ENCODE measurements at regions not wholly inside any gene's neighbourhood (a gene's known extent, or its start where the extent isn't known, plus 50 kb on each side); places are given as distances from the start of the nearest gene placed in this dataset.

DNA sequence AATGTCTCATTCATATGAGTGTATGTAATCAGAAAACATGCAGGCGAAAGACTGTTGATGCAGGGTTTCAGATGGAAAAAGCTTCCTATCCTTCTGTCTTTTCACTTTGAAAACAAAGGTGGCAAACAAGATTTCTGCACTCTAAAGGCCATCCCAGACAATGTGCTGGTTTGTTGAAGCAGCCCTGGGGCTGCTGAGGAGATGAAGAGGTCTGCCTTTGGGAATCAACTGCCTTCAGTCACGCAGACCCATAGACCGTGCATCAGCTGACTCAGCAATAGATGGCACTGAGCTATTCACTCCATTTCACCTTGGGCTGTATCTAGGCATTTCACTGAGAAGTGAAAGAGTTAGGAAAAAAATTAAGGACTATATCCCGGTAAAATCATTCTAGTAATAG lies 60.5 kb upstream of the C5orf46 start:
- H3K27ac ChIP-seq (ENCODE audit: low read depth, low read length): no peak overlapping the region
- H3K4me1 ChIP-seq (ENCODE audit: control insufficient read depth, insufficient read depth, low read length): no peaks in the 10 kb centered on the region
- no peak overlapping the region for H3K4me3 ChIP-seq (ENCODE audit: low read depth, low read length)
- DNase-seq (ENCODE audit: low read depth in 4 of 6, low spot score in 6 of 6): peak in 1 of 6 donors; percentile 17
- H3K9me3 ChIP-seq (ENCODE audit: control insufficient read depth, insufficient read depth, low read length): no peaks in the 10 kb centered on the region
- WGBS (ENCODE audit: insufficient coverage): 86% methylated on average over 2 of the region's 4 CpGs
- H3K36me3 ChIP-seq (ENCODE audit: control insufficient read depth, insufficient read depth, low read length): no peaks in the 10 kb centered on the region
- no peaks in the 10 kb centered on the region for H3K27me3 ChIP-seq (ENCODE audit: control insufficient read depth, insufficient read depth, low read length)

GRCh38 chr5:147966326-147966725 lies 60.0 kb upstream of the C5orf46 start:
- H3K36me3 ChIP-seq (ENCODE audit: control insufficient read depth, insufficient read depth, low read length): no peaks in the 10 kb centered on the region
- DNase-seq (ENCODE audit: low read depth in 4 of 6, low spot score in 6 of 6): no peak
- no peaks in the 10 kb centered on the region for H3K9me3 ChIP-seq (ENCODE audit: control insufficient read depth, insufficient read depth, low read length)
- no peaks in the 10 kb centered on the region for H3K27me3 ChIP-seq (ENCODE audit: control insufficient read depth, insufficient read depth, low read length)
- no peak overlapping the region for H3K4me3 ChIP-seq (ENCODE audit: low read depth, low read length)
- no peak overlapping the region for H3K27ac ChIP-seq (ENCODE audit: low read depth, low read length)
- H3K4me1 ChIP-seq (ENCODE audit: control insufficient read depth, insufficient read depth, low read length): no peaks in the 10 kb centered on the region
- 100% methylated on average over 1 of the region's 2 CpGs for WGBS (ENCODE audit: insufficient coverage)

DNA sequence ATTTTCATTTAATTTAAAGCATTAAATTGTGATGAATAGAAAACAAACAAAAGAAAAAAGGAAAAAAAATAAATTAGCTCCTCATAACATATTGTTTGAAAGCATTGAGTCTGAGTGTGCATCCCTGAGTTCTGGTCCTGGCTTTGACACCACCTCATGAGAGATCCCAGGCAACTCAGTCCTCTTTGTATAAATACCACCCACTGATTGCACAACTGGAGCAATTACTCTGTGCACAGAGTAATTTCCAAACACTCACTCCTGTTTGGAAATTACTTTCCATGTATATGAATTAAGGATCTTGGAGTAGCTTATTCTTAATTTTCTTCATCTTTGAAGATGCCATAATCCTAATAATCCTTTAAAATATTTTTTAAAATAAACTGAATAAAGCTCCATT lies 59.4 kb upstream of the C5orf46 start:
- H3K4me1 ChIP-seq (ENCODE audit: control insufficient read depth, insufficient read depth, low read length): no peaks in the 10 kb centered on the region
- no peaks in the 10 kb centered on the region for H3K9me3 ChIP-seq (ENCODE audit: control insufficient read depth, insufficient read depth, low read length)
- no peaks in the 10 kb centered on the region for H3K27me3 ChIP-seq (ENCODE audit: control insufficient read depth, insufficient read depth, low read length)
- no peaks in the 10 kb centered on the region for H3K36me3 ChIP-seq (ENCODE audit: control insufficient read depth, insufficient read depth, low read length)
- no peak overlapping the region for H3K4me3 ChIP-seq (ENCODE audit: low read depth, low read length)
- H3K27ac ChIP-seq (ENCODE audit: low read depth, low read length): no peak overlapping the region
- no peak for DNase-seq (ENCODE audit: low read depth in 4 of 6, low spot score in 6 of 6)

DNA sequence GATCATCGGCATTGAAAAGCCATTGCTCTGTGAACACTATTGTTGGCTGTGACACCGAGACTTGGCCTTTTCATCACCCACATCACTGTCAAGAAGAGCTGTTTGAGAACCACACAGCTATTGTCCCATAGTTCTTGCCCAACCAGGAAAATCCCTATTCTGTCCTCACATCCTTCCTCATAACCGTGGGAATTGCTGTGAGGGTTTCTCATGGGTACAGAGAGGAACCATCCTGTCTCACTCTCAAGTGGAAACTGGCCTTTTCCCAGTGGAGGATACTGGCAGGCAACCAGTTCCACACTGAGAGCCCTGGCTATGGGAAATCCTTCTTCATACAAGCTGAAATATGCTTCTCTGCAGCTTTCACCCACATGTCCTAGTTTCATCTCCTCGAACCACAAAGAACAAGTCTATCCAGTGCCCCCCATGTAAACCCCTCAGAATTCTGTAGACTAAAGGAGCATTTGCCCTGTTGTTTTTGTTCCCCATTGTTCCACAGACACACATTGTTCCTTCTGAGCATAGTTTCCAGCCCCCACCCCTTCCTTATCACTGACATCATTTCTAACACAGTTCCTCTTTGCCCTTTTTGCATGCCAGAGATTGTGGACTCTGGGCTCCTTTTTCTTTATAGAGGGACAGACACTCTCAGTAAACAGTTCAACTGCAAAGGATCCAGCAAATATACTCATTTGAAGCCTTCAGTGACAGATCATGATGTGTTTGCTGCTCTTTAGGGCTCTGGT lies 57.8 kb upstream of the C5orf46 start:
- H3K4me1 ChIP-seq (ENCODE audit: control insufficient read depth, insufficient read depth, low read length): no peaks in the 10 kb centered on the region
- WGBS (ENCODE audit: insufficient coverage): 46% methylated on average over 4 of the region's 4 CpGs
- no peak overlapping the region for H3K27ac ChIP-seq (ENCODE audit: low read depth, low read length)
- no peaks in the 10 kb centered on the region for H3K27me3 ChIP-seq (ENCODE audit: control insufficient read depth, insufficient read depth, low read length)
- H3K9me3 ChIP-seq (ENCODE audit: control insufficient read depth, insufficient read depth, low read length): no peaks in the 10 kb centered on the region
- H3K36me3 ChIP-seq (ENCODE audit: control insufficient read depth, insufficient read depth, low read length): no peaks in the 10 kb centered on the region
- DNase-seq (ENCODE audit: low read depth in 4 of 6, low spot score in 6 of 6): no peak
- no peak overlapping the region for H3K4me3 ChIP-seq (ENCODE audit: low read depth, low read length)

- H3K27me3 ChIP-seq (ENCODE audit: control insufficient read depth, insufficient read depth, low read length): no peaks in the 10 kb centered on the region
- H3K4me1 ChIP-seq (ENCODE audit: control insufficient read depth, insufficient read depth, low read length): no peaks in the 10 kb centered on the region
- no peak overlapping the region for H3K4me3 ChIP-seq (ENCODE audit: low read depth, low read length)
- 100% methylated on average over 1 of the region's 2 CpGs for WGBS (ENCODE audit: insufficient coverage)
- H3K9me3 ChIP-seq (ENCODE audit: control insufficient read depth, insufficient read depth, low read length): no peaks in the 10 kb centered on the region
- no peak overlapping the region for H3K27ac ChIP-seq (ENCODE audit: low read depth, low read length)
- no peak for DNase-seq (ENCODE audit: low read depth in 4 of 6, low spot score in 6 of 6)
- no peaks in the 10 kb centered on the region for H3K36me3 ChIP-seq (ENCODE audit: control insufficient read depth, insufficient read depth, low read length)
Observed at GRCh38 chr5:147963436-147963835, 57.1 kb upstream of the C5orf46 start.

DNA sequence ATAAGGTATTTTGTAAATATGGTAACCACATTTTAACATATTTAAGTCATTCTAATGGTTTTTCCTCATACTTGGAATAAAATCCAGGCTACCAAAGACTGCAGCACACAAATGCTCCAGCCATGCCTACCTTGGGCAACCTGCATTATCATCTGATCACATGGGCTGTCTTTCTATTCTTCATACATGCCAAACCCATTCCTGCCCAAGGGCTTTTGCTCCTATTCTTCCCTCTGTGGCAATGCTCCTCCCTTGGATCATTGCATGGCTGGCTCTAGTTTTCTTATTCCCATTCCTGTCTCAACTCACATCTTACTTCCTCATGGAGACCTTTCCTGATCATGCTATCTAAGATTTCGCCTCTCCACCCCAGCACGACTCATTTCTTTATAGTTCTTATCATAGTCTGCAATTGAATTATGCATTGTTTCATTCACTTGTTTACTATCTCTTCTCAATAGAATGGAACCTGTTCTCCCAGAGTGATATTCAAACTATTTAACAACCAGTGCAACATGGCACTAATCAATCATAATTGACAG lies 54.9 kb upstream of the C5orf46 start:
- no CpG with 5 or more reads among the region's 2 CpGs for WGBS (ENCODE audit: insufficient coverage)

DNA sequence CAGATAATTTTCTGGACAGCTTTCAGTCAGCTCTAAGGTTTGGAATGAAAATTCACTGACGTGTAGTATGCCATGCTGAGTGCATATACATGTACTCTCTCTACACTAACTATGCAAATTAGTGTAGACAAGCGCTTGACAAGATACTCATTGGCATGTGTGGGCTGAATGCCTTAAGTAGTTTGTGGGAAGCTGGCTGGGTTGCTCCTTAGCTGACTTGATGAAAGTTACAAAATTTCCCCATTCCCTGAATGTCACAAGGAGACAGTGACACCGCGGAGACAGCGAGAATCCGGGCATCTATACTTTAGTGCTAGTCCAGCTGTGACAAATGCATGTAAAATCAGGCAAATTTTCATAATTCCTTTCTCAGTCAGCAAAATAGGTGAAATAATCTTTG lies 51.6 kb upstream of the C5orf46 start:
- Histone ChIP-seq H3K27me3 (ENCODE audit: control insufficient read depth, insufficient read depth, low read length) (no peaks in the 10 kb centered on the region), H3K27ac (ENCODE audit: low read depth, low read length) (no peak overlapping the region), H3K4me1 (ENCODE audit: control insufficient read depth, insufficient read depth, low read length) (no peaks in the 10 kb centered on the region), H3K36me3 (ENCODE audit: control insufficient read depth, insufficient read depth, low read length) (no peaks in the 10 kb centered on the region), H3K9me3 (ENCODE audit: control insufficient read depth, insufficient read depth, low read length) (no peaks in the 10 kb centered on the region), H3K4me3 (ENCODE audit: low read depth, low read length) (no peak overlapping the region)
- DNase-seq (ENCODE audit: low read depth in 4 of 6, low spot score in 6 of 6): no peak
- WGBS (ENCODE audit: insufficient coverage): no CpG with 5 or more reads among the region's 6 CpGs

More for the DNA sequence above, 54.9 kb upstream of the C5orf46 start:
- DNase-seq (ENCODE audit: low read depth in 4 of 6, low spot score in 6 of 6): no peak
- H3K27me3 ChIP-seq (ENCODE audit: control insufficient read depth, insufficient read depth, low read length): no peaks in the 10 kb centered on the region
- H3K4me1 ChIP-seq (ENCODE audit: control insufficient read depth, insufficient read depth, low read length): no peaks in the 10 kb centered on the region
- H3K4me3 ChIP-seq (ENCODE audit: low read depth, low read length): no peak overlapping the region
- H3K27ac ChIP-seq (ENCODE audit: low read depth, low read length): no peak overlapping the region
- no peaks in the 10 kb centered on the region for H3K36me3 ChIP-seq (ENCODE audit: control insufficient read depth, insufficient read depth, low read length)
- no peaks in the 10 kb centered on the region for H3K9me3 ChIP-seq (ENCODE audit: control insufficient read depth, insufficient read depth, low read length)

DNA sequence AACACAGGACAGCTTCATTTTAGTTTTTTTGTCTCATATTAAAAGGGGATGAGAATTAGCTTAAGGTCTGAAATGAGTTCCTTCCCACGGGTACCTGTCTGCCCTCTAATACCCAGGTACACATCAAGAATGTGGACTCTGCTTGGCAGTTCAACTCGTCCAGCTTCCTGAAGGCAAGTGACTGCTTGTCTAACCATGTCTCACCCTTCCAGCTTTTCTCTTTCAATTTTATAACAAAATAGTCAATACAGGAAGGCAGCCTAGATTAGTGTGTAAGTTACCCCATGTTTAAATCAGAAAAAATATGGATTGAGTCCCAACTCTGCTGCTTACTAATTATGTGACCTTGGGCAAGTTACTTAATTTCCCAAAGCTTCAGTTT lies 50.5 kb upstream of the C5orf46 start:
- DNase-seq (ENCODE audit: low read depth in 4 of 6, low spot score in 6 of 6): no peak
- Histone ChIP-seq H3K9me3 (ENCODE audit: control insufficient read depth, insufficient read depth, low read length) (no peaks in the 10 kb centered on the region), H3K4me3 (ENCODE audit: low read depth, low read length) (no peak overlapping the region), H3K36me3 (ENCODE audit: control insufficient read depth, insufficient read depth, low read length) (no peaks in the 10 kb centered on the region), H3K27ac (ENCODE audit: low read depth, low read length) (no peak overlapping the region), H3K27me3 (ENCODE audit: control insufficient read depth, insufficient read depth, low read length) (no peaks in the 10 kb centered on the region), H3K4me1 (ENCODE audit: control insufficient read depth, insufficient read depth, low read length) (no peaks in the 10 kb centered on the region)
- WGBS (ENCODE audit: insufficient coverage): 83% methylated on average over 1 of the region's 2 CpGs

- no CpG with 5 or more reads among the region's 1 CpG for WGBS (ENCODE audit: insufficient coverage)
- DNase-seq (ENCODE audit: low read depth in 4 of 6, low spot score in 6 of 6): no peak
- Histone ChIP-seq H3K4me1 (ENCODE audit: control insufficient read depth, insufficient read depth, low read length) (no peaks in the 10 kb centered on the region), H3K4me3 (ENCODE audit: low read depth, low read length) (no peak overlapping the region), H3K27me3 (ENCODE audit: control insufficient read depth, insufficient read depth, low read length) (no peaks in the 10 kb centered on the region), H3K9me3 (ENCODE audit: control insufficient read depth, insufficient read depth, low read length) (no peaks in the 10 kb centered on the region), H3K27ac (ENCODE audit: low read depth, low read length) (no peak overlapping the region), H3K36me3 (ENCODE audit: control insufficient read depth, insufficient read depth, low read length) (no peaks in the 10 kb centered on the region)
Observed at GRCh38 chr5:147956064-147956841, 49.9 kb upstream of the C5orf46 start.

Data from spinal cord (tissue), 9 donors.